KOPT-K1 (cell line): ENCODE measurements at regions not wholly inside any gene's neighbourhood (a gene's known extent, or its start where the extent isn't known, plus 50 kb on each side); places are given as distances from the start of the nearest gene placed in this dataset.

Source experiments
- H3K27ac ChIP-seq: fragments of 200-600 bp; sonication (generic); 2 replicates; pipeline ENCODE4 v1.5.1; 2016; ENCODE audit warnings: antibody characterized with exemption, mild to moderate bottlenecking, low read depth, low read length; ENCODE audit not compliant: poor library complexity, severe bottlenecking
- H3K36me3 ChIP-seq: fragments of 200-600 bp; sonication (generic); 2 replicates; pipeline ENCODE4 v1.5.1; 2017; ENCODE audit warnings: antibody characterized with exemption, mild to moderate bottlenecking, low read length, moderate library complexity; ENCODE audit not compliant: insufficient read depth
- H3K9me3 ChIP-seq: fragments of 200-600 bp; sonication (generic); 2 replicates; pipeline ENCODE4 v1.5.1; 2017; ENCODE audit warnings: antibody characterized with exemption, low read length, mild to moderate bottlenecking; ENCODE audit not compliant: insufficient read depth, poor library complexity, severe bottlenecking

- H3K27ac ChIP-seq = no peak overlapping the region
- peaks cover 45% of the 10 kb centered on the region for H3K9me3 ChIP-seq
- no peaks in the 10 kb centered on the region for H3K36me3 ChIP-seq
These were observed 80.7 kb upstream of the METAP2 start for GRCh38 chr12:95393191-95393790.

- peaks cover 44% of the 10 kb centered on the region for H3K9me3 ChIP-seq
- no peak overlapping the region for H3K27ac ChIP-seq
- no peaks in the 10 kb centered on the region for H3K36me3 ChIP-seq
These were observed 78.3 kb upstream of the METAP2 start for GRCh38 chr12:95395696-95396095.

GRCh38 chr12:95396849-95397468 is 77.0 kb upstream of the METAP2 start:
- Histone ChIP-seq H3K9me3 (peaks cover 33% of the 10 kb centered on the region), H3K36me3 (no peaks in the 10 kb centered on the region), H3K27ac (no peak overlapping the region)

- peaks cover 29% of the 10 kb centered on the region for H3K9me3 ChIP-seq
- no peak overlapping the region for H3K27ac ChIP-seq
- H3K36me3 ChIP-seq = no peaks in the 10 kb centered on the region
These were observed 76.4 kb upstream of the METAP2 start for GRCh38 chr12:95397571-95397970.

GRCh38 chr12:95402096-95402495 is 71.9 kb upstream of the METAP2 start:
- no peaks in the 10 kb centered on the region for H3K9me3 ChIP-seq

GRCh38 chr12:95408201-95408600 is 65.8 kb upstream of the METAP2 start:
- H3K9me3 ChIP-seq = no peaks in the 10 kb centered on the region
- H3K36me3 ChIP-seq = no peaks in the 10 kb centered on the region
- H3K27ac ChIP-seq = no peak overlapping the region

More at GRCh38 chr12:95402096-95402495, 71.9 kb upstream of the METAP2 start:
- Histone ChIP-seq H3K27ac (no peak overlapping the region), H3K36me3 (no peaks in the 10 kb centered on the region)

GRCh38 chr12:95411057-95411456 is 62.9 kb upstream of the METAP2 start:
- H3K36me3 ChIP-seq = no peaks in the 10 kb centered on the region
- no peak overlapping the region for H3K27ac ChIP-seq
- no peaks in the 10 kb centered on the region for H3K9me3 ChIP-seq

GRCh38 chr12:95411466-95411865 is 62.5 kb upstream of the METAP2 start:
- H3K36me3 ChIP-seq = no peaks in the 10 kb centered on the region
- no peak overlapping the region for H3K27ac ChIP-seq

GRCh38 chr12:95412482-95413311 is 61.3 kb upstream of the METAP2 start:
- Histone ChIP-seq H3K27ac (no peak overlapping the region), H3K9me3 (no peaks in the 10 kb centered on the region), H3K36me3 (no peaks in the 10 kb centered on the region)

More at GRCh38 chr12:95411466-95411865, 62.5 kb upstream of the METAP2 start:
- H3K9me3 ChIP-seq = no peaks in the 10 kb centered on the region

GRCh38 chr12:95413576-95413975 is 60.4 kb upstream of the METAP2 start:
- no peak overlapping the region for H3K27ac ChIP-seq
- no peaks in the 10 kb centered on the region for H3K9me3 ChIP-seq
- no peaks in the 10 kb centered on the region for H3K36me3 ChIP-seq

GRCh38 chr12:95415451-95415850 is 58.5 kb upstream of the METAP2 start:
- Histone ChIP-seq H3K9me3 (no peaks in the 10 kb centered on the region), H3K27ac (no peak overlapping the region), H3K36me3 (no peaks in the 10 kb centered on the region)

- no peak overlapping the region for H3K27ac ChIP-seq
- H3K9me3 ChIP-seq = no peaks in the 10 kb centered on the region
- H3K36me3 ChIP-seq = no peaks in the 10 kb centered on the region
These were observed 57.8 kb upstream of the METAP2 start for GRCh38 chr12:95416111-95416636.

- no peak overlapping the region for H3K27ac ChIP-seq
These were observed 56.6 kb upstream of the METAP2 start for GRCh38 chr12:95417372-95417771.

GRCh38 chr12:95418142-95418541 is 55.8 kb upstream of the METAP2 start:
- H3K9me3 ChIP-seq = no peaks in the 10 kb centered on the region
- H3K36me3 ChIP-seq = no peaks in the 10 kb centered on the region
- H3K27ac ChIP-seq = no peak overlapping the region

More at GRCh38 chr12:95417372-95417771, 56.6 kb upstream of the METAP2 start:
- no peaks in the 10 kb centered on the region for H3K9me3 ChIP-seq
- H3K36me3 ChIP-seq = no peaks in the 10 kb centered on the region
